ENCODE measurements at regions not wholly inside any gene's neighbourhood (a gene's known extent, or its start where the extent isn't known, plus 50 kb on each side); places are given as distances from the start of the nearest gene placed in this dataset.

DNA sequence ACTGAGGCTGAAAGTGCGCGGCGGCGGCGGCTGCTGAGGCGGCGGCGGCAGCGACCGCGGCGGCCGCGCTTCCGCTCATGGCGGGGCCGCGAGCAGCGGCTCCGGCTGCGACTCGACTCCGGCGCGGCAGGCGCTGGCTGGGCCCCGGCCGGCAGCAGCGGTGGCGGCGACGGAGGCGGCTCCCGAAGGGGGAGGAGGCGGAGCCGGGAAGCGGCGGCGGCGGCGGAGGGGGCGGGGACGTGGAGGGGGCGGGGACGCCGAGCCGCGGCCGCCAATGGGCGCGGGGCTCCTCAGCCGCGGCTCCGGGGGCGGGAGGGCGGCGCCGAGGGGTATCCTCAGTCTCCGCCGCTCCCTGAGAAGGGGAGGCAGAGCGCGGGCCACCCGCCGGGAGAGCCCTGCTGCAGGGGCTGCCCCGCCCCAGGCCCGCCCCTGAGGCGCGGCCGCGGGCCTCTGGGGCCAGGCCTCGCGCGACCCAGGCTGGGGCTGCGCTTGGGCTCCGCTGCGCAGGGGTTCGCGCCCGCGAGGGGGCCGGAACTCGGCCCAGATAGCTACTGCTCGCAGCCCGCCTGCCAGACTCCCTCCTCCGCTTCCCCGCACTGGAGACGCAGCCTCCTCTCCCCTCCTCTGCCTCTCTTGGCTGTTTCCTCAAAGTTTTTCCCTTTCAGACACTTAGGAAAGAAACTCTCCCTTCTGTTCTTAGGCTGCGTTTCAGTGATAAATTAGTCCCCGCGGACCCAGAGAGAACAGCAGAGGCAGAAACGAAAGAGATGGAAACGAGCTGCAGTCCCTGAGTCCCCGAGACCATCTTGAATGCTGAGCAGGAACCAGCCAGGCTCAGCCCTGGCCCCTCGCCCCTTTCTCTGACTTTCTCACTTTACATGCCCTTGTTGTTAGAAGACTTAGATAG is 85.0 kb upstream of the MELK start (continued):
- TF ChIP-seq, protein P1, sequence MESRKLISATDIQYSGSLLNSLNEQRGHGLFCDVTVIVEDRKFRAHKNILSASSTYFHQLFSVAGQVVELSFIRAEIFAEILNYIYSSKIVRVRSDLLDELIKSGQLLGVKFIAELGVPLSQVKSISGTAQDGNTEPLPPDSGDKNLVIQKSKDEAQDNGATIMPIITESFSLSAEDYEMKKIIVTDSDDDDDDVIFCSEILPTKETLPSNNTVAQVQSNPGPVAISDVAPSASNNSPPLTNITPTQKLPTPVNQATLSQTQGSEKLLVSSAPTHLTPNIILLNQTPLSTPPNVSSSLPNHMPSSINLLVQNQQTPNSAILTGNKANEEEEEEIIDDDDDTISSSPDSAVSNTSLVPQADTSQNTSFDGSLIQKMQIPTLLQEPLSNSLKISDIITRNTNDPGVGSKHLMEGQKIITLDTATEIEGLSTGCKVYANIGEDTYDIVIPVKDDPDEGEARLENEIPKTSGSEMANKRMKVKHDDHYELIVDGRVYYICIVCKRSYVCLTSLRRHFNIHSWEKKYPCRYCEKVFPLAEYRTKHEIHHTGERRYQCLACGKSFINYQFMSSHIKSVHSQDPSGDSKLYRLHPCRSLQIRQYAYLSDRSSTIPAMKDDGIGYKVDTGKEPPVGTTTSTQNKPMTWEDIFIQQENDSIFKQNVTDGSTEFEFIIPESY (IDR thresholded peaks at IDR 0.05) = no peak
- TF ChIP-seq FOXM1 (IDR thresholded peaks at IDR 0.05; ENCODE audit: low read depth, low read length) = no peak
- 0 out of 2 replicates have a peak, but pooled peaks have one; percentile 48 for TF ChIP-seq TCF3 (IDR thresholded peaks at IDR 0.05; ENCODE audit: borderline replicate concordance, insufficient read depth, low read depth, low read length)
- TF ChIP-seq SMAD5 (IDR thresholded peaks at IDR 0.05; ENCODE audit: low read depth) = peak; percentile 61; the same call in 1 of the 2 replicates
- TF ChIP-seq KAT2A (conservative IDR thresholded peaks at IDR 0.05; ENCODE audit: control insufficient read depth, low read depth, low read length) = no peak
- TF ChIP-seq BMI1 (IDR thresholded peaks at IDR 0.05; ENCODE audit: borderline replicate concordance) = no peak
- peak; percentile 62 for TF ChIP-seq SP1 (IDR thresholded peaks at IDR 0.05; ENCODE audit: low read depth, low read length)
- TF ChIP-seq RELA (IDR thresholded peaks at IDR 0.05; ENCODE audit: borderline replicate concordance, partially characterized antibody) = peak; percentile 70
- TF ChIP-seq, protein P2, sequence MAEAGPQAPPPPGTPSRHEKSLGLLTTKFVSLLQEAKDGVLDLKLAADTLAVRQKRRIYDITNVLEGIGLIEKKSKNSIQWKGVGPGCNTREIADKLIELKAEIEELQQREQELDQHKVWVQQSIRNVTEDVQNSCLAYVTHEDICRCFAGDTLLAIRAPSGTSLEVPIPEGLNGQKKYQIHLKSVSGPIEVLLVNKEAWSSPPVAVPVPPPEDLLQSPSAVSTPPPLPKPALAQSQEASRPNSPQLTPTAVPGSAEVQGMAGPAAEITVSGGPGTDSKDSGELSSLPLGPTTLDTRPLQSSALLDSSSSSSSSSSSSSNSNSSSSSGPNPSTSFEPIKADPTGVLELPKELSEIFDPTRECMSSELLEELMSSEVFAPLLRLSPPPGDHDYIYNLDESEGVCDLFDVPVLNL (IDR thresholded peaks at IDR 0.05; ENCODE audit: low read depth, low read length) = no peak
- TF ChIP-seq ZSCAN29 (IDR thresholded peaks at IDR 0.05) = peak; percentile 50; the same call in 1 of the 2 replicates
- TF ChIP-seq, protein P3, sequence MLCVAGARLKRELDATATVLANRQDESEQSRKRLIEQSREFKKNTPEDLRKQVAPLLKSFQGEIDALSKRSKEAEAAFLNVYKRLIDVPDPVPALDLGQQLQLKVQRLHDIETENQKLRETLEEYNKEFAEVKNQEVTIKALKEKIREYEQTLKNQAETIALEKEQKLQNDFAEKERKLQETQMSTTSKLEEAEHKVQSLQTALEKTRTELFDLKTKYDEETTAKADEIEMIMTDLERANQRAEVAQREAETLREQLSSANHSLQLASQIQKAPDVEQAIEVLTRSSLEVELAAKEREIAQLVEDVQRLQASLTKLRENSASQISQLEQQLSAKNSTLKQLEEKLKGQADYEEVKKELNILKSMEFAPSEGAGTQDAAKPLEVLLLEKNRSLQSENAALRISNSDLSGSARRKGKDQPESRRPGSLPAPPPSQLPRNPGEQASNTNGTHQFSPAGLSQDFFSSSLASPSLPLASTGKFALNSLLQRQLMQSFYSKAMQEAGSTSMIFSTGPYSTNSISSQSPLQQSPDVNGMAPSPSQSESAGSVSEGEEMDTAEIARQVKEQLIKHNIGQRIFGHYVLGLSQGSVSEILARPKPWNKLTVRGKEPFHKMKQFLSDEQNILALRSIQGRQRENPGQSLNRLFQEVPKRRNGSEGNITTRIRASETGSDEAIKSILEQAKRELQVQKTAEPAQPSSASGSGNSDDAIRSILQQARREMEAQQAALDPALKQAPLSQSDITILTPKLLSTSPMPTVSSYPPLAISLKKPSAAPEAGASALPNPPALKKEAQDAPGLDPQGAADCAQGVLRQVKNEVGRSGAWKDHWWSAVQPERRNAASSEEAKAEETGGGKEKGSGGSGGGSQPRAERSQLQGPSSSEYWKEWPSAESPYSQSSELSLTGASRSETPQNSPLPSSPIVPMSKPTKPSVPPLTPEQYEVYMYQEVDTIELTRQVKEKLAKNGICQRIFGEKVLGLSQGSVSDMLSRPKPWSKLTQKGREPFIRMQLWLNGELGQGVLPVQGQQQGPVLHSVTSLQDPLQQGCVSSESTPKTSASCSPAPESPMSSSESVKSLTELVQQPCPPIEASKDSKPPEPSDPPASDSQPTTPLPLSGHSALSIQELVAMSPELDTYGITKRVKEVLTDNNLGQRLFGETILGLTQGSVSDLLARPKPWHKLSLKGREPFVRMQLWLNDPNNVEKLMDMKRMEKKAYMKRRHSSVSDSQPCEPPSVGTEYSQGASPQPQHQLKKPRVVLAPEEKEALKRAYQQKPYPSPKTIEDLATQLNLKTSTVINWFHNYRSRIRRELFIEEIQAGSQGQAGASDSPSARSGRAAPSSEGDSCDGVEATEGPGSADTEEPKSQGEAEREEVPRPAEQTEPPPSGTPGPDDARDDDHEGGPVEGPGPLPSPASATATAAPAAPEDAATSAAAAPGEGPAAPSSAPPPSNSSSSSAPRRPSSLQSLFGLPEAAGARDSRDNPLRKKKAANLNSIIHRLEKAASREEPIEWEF (IDR thresholded peaks at IDR 0.05; ENCODE audit: insufficient replicate concordance, low read depth, low read length) = no peak
- no peak for TF ChIP-seq NFIC (IDR thresholded peaks at IDR 0.05; ENCODE audit: low read depth, low read length)
- TF ChIP-seq POLR2A (IDR thresholded peaks at IDR 0.05; ENCODE audit: low read depth, low read length) = peak; percentile 91
- TF ChIP-seq ZNF24 (IDR thresholded peaks at IDR 0.05) = peak; percentile 50; the same call in 1 of the 2 replicates
- TF ChIP-seq CHD1 (IDR thresholded peaks at IDR 0.05; ENCODE audit: low read depth, low read length) = no peak
- TF ChIP-seq, protein P4, sequence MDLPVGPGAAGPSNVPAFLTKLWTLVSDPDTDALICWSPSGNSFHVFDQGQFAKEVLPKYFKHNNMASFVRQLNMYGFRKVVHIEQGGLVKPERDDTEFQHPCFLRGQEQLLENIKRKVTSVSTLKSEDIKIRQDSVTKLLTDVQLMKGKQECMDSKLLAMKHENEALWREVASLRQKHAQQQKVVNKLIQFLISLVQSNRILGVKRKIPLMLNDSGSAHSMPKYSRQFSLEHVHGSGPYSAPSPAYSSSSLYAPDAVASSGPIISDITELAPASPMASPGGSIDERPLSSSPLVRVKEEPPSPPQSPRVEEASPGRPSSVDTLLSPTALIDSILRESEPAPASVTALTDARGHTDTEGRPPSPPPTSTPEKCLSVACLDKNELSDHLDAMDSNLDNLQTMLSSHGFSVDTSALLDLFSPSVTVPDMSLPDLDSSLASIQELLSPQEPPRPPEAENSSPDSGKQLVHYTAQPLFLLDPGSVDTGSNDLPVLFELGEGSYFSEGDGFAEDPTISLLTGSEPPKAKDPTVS (IDR thresholded peaks at IDR 0.05; ENCODE audit: low read depth, low read length) = no peak
- peak in 1 of 2 experiments; percentile 67; a peak in 2 of 4 replicates for TF ChIP-seq BHLHE40 (IDR thresholded peaks at IDR 0.05; ENCODE audit: borderline replicate concordance in 1 of 2, low read depth in 2 of 2, low read length in 1 of 2)
- TF ChIP-seq DPF2 (IDR thresholded peaks at IDR 0.05) = peak; percentile 85
